ENCODE measurements at regions not wholly inside any gene's neighbourhood (a gene's known extent, or its start where the extent isn't known, plus 50 kb on each side); places are given as distances from the start of the nearest gene placed in this dataset.

GRCh38 chr11:127567237-127567932, 566.8 kb upstream of the KIRREL3 start:
- no peak for ATAC-seq

GRCh38 chr11:127564810-127565209, 564.2 kb upstream of the KIRREL3 start:
- no peak for ATAC-seq

GRCh38 chr11:127559978-127560377, 559.4 kb upstream of the KIRREL3 start:
- no peak for ATAC-seq

GRCh38 chr11:127552446-127552845, 551.9 kb upstream of the KIRREL3 start:
- no peak for ATAC-seq

GRCh38 chr11:127531167-127531566, 530.6 kb upstream of the KIRREL3 start:
- no peak for ATAC-seq

GRCh38 chr11:127528297-127528696, 527.7 kb upstream of the KIRREL3 start:
- ATAC-seq: no peak

GRCh38 chr11:127524618-127525017, 524.0 kb upstream of the KIRREL3 start:
- no peak for ATAC-seq

GRCh38 chr11:127521413-127521812, 520.8 kb upstream of the KIRREL3 start:
- no peak for ATAC-seq

- no peak for ATAC-seq
Measured at GRCh38 chr11:127507851-127508250, 507.3 kb upstream of the KIRREL3 start.

- no peak for ATAC-seq
Measured at GRCh38 chr11:127506647-127507046, 506.1 kb upstream of the KIRREL3 start.

GRCh38 chr11:127506126-127506525, 505.6 kb upstream of the KIRREL3 start:
- no peak for ATAC-seq

- ATAC-seq: no peak
Measured at GRCh38 chr11:127496165-127496564, 495.6 kb upstream of the KIRREL3 start.

- ATAC-seq: no peak
Measured at GRCh38 chr11:127493330-127494022, 492.9 kb upstream of the KIRREL3 start.

GRCh38 chr11:127492029-127492428, 491.5 kb upstream of the KIRREL3 start:
- ATAC-seq: no peak

- no peak for ATAC-seq
Measured at GRCh38 chr11:127491589-127491988, 491.0 kb upstream of the KIRREL3 start.

GRCh38 chr11:127490896-127491295, 490.3 kb upstream of the KIRREL3 start:
- no peak for ATAC-seq

- ATAC-seq: no peak
Measured at GRCh38 chr11:127485541-127485940, 485.0 kb upstream of the KIRREL3 start.

- no peak for ATAC-seq
Measured at GRCh38 chr11:127481391-127481790, 480.8 kb upstream of the KIRREL3 start.

- no peak for ATAC-seq
Measured at GRCh38 chr11:127478826-127479225, 478.3 kb upstream of the KIRREL3 start.

- no peak for ATAC-seq
Measured at GRCh38 chr11:127474766-127475165, 474.2 kb upstream of the KIRREL3 start.

GRCh38 chr11:127472505-127472904, 471.9 kb upstream of the KIRREL3 start:
- no peak for ATAC-seq

- no peak for ATAC-seq
Measured at GRCh38 chr11:127471662-127472061, 471.1 kb upstream of the KIRREL3 start.

- no peak for ATAC-seq
Measured at GRCh38 chr11:127470306-127470884, 469.8 kb upstream of the KIRREL3 start.

- ATAC-seq: no peak
Measured at GRCh38 chr11:127464325-127464724, 463.8 kb upstream of the KIRREL3 start.
